ENCODE measurements at regions not wholly inside any gene's neighbourhood (a gene's known extent, or its start where the extent isn't known, plus 50 kb on each side); places are given as distances from the start of the nearest gene placed in this dataset.

GRCh38 chr6:2346078-2346477, 100.7 kb upstream of the GMDS start:
- H4K20me1 ChIP-seq (ENCODE audit: control insufficient read depth, insufficient read depth, low read depth, low read length): no peaks in the 10 kb centered on the region
- H3K36me3 ChIP-seq (ENCODE audit: control insufficient read depth, low read length): no peaks in the 10 kb centered on the region
- no peaks in the 10 kb centered on the region for H3K79me2 ChIP-seq (ENCODE audit: control insufficient read depth, low read length)
- no peak for TF ChIP-seq EZH2phosphoT487 (IDR thresholded peaks at IDR 0.05; ENCODE audit: borderline replicate concordance, low read length)
- TF ChIP-seq, protein P1, sequence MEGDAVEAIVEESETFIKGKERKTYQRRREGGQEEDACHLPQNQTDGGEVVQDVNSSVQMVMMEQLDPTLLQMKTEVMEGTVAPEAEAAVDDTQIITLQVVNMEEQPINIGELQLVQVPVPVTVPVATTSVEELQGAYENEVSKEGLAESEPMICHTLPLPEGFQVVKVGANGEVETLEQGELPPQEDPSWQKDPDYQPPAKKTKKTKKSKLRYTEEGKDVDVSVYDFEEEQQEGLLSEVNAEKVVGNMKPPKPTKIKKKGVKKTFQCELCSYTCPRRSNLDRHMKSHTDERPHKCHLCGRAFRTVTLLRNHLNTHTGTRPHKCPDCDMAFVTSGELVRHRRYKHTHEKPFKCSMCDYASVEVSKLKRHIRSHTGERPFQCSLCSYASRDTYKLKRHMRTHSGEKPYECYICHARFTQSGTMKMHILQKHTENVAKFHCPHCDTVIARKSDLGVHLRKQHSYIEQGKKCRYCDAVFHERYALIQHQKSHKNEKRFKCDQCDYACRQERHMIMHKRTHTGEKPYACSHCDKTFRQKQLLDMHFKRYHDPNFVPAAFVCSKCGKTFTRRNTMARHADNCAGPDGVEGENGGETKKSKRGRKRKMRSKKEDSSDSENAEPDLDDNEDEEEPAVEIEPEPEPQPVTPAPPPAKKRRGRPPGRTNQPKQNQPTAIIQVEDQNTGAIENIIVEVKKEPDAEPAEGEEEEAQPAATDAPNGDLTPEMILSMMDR (IDR thresholded peaks at IDR 0.05; ENCODE audit: low read depth, low read length, poor library complexity, severe bottlenecking): no peak
- H3K4me1 ChIP-seq (ENCODE audit: control insufficient read depth, low read length): no peaks in the 10 kb centered on the region
- no peaks in the 10 kb centered on the region for H3K9me3 ChIP-seq (ENCODE audit: control insufficient read depth, insufficient read depth, low read length)
- H3K9me2 ChIP-seq (replicated peaks; ENCODE audit: control insufficient read depth, low read length): no peaks in the 10 kb centered on the region
- H3K4me3 ChIP-seq (ENCODE audit: low read length): no peak overlapping the region
- no peaks in the 10 kb centered on the region for H3K27me3 ChIP-seq (ENCODE audit: control insufficient read depth, low read length)
- no peak overlapping the region for H3K4me2 ChIP-seq (ENCODE audit: low read length)
- H3K27ac ChIP-seq (ENCODE audit: low read depth, low read length): no peak overlapping the region
- no peaks in the 10 kb centered on the region for H3F3A ChIP-seq (ENCODE audit: control insufficient read depth, insufficient read depth)

- Histone ChIP-seq H3K4me2 (ENCODE audit: low read length) (no peak overlapping the region), H3K4me1 (ENCODE audit: control insufficient read depth, low read length) (no peaks in the 10 kb centered on the region), H3K27ac (ENCODE audit: low read depth, low read length) (no peak overlapping the region), H3F3A (ENCODE audit: control insufficient read depth, insufficient read depth) (no peaks in the 10 kb centered on the region), H3K27me3 (ENCODE audit: control insufficient read depth, low read length) (no peaks in the 10 kb centered on the region), H3K9me3 (ENCODE audit: control insufficient read depth, insufficient read depth, low read length) (no peaks in the 10 kb centered on the region), H4K20me1 (ENCODE audit: control insufficient read depth, insufficient read depth, low read depth, low read length) (no peaks in the 10 kb centered on the region), H3K79me2 (ENCODE audit: control insufficient read depth, low read length) (no peaks in the 10 kb centered on the region), H3K36me3 (ENCODE audit: control insufficient read depth, low read length) (no peaks in the 10 kb centered on the region), H3K9me2 (replicated peaks; ENCODE audit: control insufficient read depth, low read length) (no peaks in the 10 kb centered on the region), H3K4me3 (ENCODE audit: low read length) (no peak overlapping the region)
- TF ChIP-seq, protein P1 (IDR thresholded peaks at IDR 0.05; ENCODE audit: low read depth, low read length, poor library complexity, severe bottlenecking): no peak
- TF ChIP-seq EZH2phosphoT487 (IDR thresholded peaks at IDR 0.05; ENCODE audit: borderline replicate concordance, low read length): no peak
Measured at GRCh38 chr6:2344319-2344905, 99.0 kb upstream of the GMDS start.

- H3K4me2 ChIP-seq (ENCODE audit: low read length): no peak overlapping the region
- H3K4me1 ChIP-seq (ENCODE audit: control insufficient read depth, low read length): no peaks in the 10 kb centered on the region
- TF ChIP-seq, protein P1 (IDR thresholded peaks at IDR 0.05; ENCODE audit: low read depth, low read length, poor library complexity, severe bottlenecking): no peak
- TF ChIP-seq EZH2phosphoT487 (IDR thresholded peaks at IDR 0.05; ENCODE audit: borderline replicate concordance, low read length): no peak
- H3K27me3 ChIP-seq (ENCODE audit: control insufficient read depth, low read length): no peaks in the 10 kb centered on the region
- H3K79me2 ChIP-seq (ENCODE audit: control insufficient read depth, low read length): no peaks in the 10 kb centered on the region
- H3K9me2 ChIP-seq (replicated peaks; ENCODE audit: control insufficient read depth, low read length): no peaks in the 10 kb centered on the region
- H3F3A ChIP-seq (ENCODE audit: control insufficient read depth, insufficient read depth): no peaks in the 10 kb centered on the region
- H4K20me1 ChIP-seq (ENCODE audit: control insufficient read depth, insufficient read depth, low read depth, low read length): no peaks in the 10 kb centered on the region
- H3K9me3 ChIP-seq (ENCODE audit: control insufficient read depth, insufficient read depth, low read length): no peaks in the 10 kb centered on the region
- H3K4me3 ChIP-seq (ENCODE audit: low read length): no peak overlapping the region
- H3K36me3 ChIP-seq (ENCODE audit: control insufficient read depth, low read length): no peaks in the 10 kb centered on the region
- H3K27ac ChIP-seq (ENCODE audit: low read depth, low read length): no peak overlapping the region
Measured at GRCh38 chr6:2327591-2327990, 82.2 kb upstream of the GMDS start.

Data from DOHH2 (cell line).